SK-N-MC (cell line): ENCODE measurements at regions not wholly inside any gene's neighbourhood (a gene's known extent, or its start where the extent isn't known, plus 50 kb on each side); places are given as distances from the start of the nearest gene placed in this dataset.

Experiments used
- DNase-seq: peaks from one replicate; pipeline ENCODE4 v3.0.0-alpha.2; 2011; ENCODE audit warnings: low read depth, low spot score
- H3K27ac ChIP-seq: fragments of 200-600 bp; sonication (generic); 2 replicates; pipeline ENCODE4 v1.5.1; 2016; ENCODE audit warnings: mixed run types
- H3K36me3 ChIP-seq: fragments of 200-600 bp; sonication (generic); 2 replicates; pipeline ENCODE4 v1.6.1; 2017; ENCODE audit warnings: antibody characterized with exemption, low read length, mixed read lengths; ENCODE audit not compliant: insufficient read depth
- H3K4me3 ChIP-seq: fragments of 200-600 bp; sonication (generic); 2 replicates; pipeline ENCODE4 v1.5.1; 2016
- H3K9ac ChIP-seq: fragments of 200-600 bp; sonication (generic); 2 replicates; pipeline ENCODE4 v1.8.0; 2017; ENCODE audit warnings: mixed run types, mixed read lengths; ENCODE audit not compliant: insufficient read length
- H3K9me3 ChIP-seq: fragments of 200-600 bp; sonication (generic); 2 replicates; pipeline ENCODE4 v1.6.1; 2017; ENCODE audit warnings: low read depth, mild to moderate bottlenecking, antibody characterized with exemption, low read length, moderate library complexity, mixed read lengths
- EZH2 ChIP-seq: fragments of 200-600 bp; sonication (generic); IDR thresholded peaks from one replicate; pipeline ENCODE4 v1.6.1; 2017; ENCODE audit warnings: antibody characterized with exemption
- FOXP2 ChIP-seq: optimal IDR thresholded peaks from 2 replicates; pipeline ENCODE3; 2011; ENCODE audit warnings: mild to moderate bottlenecking, moderate library complexity; ENCODE audit not compliant: insufficient read depth; ENCODE audit errors: extremely low read length, control extremely low read depth
- POLR2AphosphoS5 ChIP-seq: IDR thresholded peaks from 2 replicates; pipeline ENCODE4 v1.6.1; 2012; ENCODE audit warnings: mild to moderate bottlenecking, low read depth, low read length, borderline replicate concordance

DNA sequence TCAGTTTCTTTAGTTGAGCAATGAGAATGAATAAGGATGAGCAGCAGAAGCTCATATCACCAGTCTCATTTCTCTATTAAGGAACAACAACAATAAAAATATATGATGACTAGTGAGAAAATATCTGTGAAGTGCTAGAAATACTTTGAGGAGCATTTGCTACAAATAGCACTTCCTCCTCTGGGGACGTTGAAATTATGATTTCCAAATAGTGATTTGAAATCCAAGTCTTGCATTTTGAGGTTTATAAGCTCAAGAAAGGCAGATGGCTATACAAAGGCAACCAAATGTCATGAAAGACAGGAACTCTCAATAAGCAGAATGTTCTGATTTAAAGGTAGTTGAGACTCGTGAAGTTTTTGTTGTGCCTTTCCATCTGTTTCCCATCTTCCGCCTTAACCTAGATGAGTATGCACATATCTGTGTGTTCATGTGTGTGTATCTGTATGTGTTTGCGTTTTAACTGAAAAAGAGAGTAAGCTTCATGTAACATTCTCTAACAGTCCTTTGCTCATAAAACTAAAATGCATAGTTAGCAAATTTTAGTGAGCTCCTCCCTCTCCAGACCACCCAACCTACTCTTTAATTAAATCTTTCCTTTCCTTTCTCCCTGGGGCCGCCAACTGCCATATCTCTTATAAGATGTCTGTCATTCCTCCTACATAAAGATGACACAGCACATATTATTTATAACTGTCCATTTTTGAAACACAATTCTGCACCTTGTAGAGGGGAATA is 222.6 kb upstream of the RASGEF1B start:
- TF ChIP-seq POLR2AphosphoS5: no peak
- no peak for TF ChIP-seq FOXP2
- TF ChIP-seq EZH2: no peak
- H3K4me3 ChIP-seq: peak overlapping the region; percentile 34
- no peak for DNase-seq
- no peaks in the 10 kb centered on the region for H3K36me3 ChIP-seq
- no peak overlapping the region for H3K9ac ChIP-seq
- H3K9me3 ChIP-seq: no peaks in the 10 kb centered on the region
- H3K27ac ChIP-seq: peak overlapping the region; percentile 53; the same call in 1 of the 2 replicates

DNA sequence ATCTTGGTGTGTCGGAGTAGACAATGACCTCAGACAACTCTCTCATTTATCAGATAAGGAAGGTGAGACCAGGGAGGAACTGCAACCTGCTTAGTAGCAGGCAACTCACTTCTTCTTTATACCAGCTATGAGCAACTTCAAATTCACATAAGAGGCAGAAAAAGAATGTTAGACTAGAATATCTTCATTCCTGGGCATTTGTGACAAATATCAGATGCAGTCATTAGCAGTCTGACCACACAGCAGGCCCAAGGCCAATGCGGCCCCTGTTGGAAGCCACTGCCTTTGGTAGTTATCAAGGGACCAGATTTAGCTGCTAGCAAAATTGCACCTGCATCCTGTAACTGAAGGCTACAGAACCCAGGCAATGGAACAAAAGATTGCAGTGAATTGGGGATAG is 219.2 kb upstream of the RASGEF1B start:
- Histone ChIP-seq H3K27ac (no peak overlapping the region), H3K9me3 (no peaks in the 10 kb centered on the region), H3K9ac (no peak overlapping the region), H3K36me3 (no peaks in the 10 kb centered on the region), H3K4me3 (no peak overlapping the region)
- TF ChIP-seq POLR2AphosphoS5: no peak
- TF ChIP-seq EZH2: no peak
- TF ChIP-seq FOXP2: no peak
- DNase-seq: no peak

DNA sequence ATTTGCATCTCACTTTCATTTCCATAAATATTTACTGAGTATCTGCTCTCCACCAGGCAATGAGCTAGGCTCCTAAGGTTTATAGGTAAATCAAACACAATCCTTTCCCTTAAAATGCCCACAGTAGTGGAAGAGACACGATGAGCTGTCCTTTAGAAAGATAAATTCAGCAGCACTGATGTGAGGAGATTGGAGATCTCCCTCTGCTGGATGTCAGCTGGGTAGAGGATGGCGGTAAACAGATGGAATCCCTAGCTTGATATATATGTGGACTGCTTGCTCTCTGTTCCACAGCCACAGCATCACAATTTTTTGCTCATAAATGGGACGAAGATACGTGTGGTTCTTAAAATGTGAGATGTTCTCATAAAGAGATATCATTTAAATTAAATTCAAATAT is 216.4 kb upstream of the RASGEF1B start:
- Histone ChIP-seq H3K9me3 (no peaks in the 10 kb centered on the region), H3K9ac (no peak overlapping the region), H3K27ac (no peak overlapping the region), H3K36me3 (no peaks in the 10 kb centered on the region), H3K4me3 (no peak overlapping the region)
- TF ChIP-seq POLR2AphosphoS5: no peak
- TF ChIP-seq FOXP2: no peak
- no peak for TF ChIP-seq EZH2
- no peak for DNase-seq

DNA sequence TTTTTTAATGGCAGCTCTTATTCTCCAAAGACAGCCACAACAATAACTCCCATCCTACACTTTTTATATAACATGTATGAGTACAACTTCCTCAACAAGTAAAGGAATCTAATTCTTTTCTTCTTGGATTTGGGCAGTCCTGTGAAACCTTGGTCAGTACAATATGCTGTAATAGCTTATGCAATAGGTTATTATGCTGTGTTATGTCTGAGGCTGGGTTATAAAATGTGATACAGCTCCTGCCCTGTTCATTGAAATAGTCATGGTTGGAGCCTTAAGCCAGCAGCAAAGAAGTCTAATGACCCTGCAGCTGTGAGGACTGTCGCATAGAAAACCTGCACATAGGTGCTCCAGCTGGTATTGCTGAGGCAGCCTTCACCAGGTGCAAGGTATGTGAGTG is 215.8 kb upstream of the RASGEF1B start:
- no peaks in the 10 kb centered on the region for H3K9me3 ChIP-seq
- TF ChIP-seq EZH2 (no peak), POLR2AphosphoS5 (no peak), FOXP2 (no peak)
- no peak overlapping the region for H3K4me3 ChIP-seq
- H3K9ac ChIP-seq: no peak overlapping the region
- no peaks in the 10 kb centered on the region for H3K36me3 ChIP-seq
- no peak for DNase-seq
- no peak overlapping the region for H3K27ac ChIP-seq

DNA sequence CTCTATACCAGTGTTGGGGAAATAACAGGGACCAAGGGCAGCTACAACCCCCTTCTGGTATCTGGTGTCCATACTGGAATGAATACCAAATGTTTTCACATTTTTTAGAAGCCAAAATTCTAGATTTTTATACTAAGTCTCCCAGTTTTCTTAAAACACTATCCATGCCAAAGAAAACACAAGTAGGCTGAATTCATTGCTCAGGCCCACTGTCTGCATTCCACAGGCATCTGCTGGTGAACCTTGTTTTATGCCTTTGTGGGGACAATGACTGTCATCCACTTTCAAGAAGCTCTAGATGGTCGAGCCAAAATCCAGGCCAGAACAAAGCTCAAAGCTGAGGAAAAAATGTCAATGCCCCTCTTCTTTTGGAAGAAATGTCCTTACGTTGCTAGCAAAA is 213.4 kb upstream of the RASGEF1B start:
- TF ChIP-seq FOXP2 (no peak), POLR2AphosphoS5 (no peak), EZH2 (no peak)
- DNase-seq: no peak
- Histone ChIP-seq H3K9ac (no peak overlapping the region), H3K27ac (no peak overlapping the region), H3K9me3 (no peaks in the 10 kb centered on the region), H3K36me3 (no peaks in the 10 kb centered on the region), H3K4me3 (no peak overlapping the region)

DNA sequence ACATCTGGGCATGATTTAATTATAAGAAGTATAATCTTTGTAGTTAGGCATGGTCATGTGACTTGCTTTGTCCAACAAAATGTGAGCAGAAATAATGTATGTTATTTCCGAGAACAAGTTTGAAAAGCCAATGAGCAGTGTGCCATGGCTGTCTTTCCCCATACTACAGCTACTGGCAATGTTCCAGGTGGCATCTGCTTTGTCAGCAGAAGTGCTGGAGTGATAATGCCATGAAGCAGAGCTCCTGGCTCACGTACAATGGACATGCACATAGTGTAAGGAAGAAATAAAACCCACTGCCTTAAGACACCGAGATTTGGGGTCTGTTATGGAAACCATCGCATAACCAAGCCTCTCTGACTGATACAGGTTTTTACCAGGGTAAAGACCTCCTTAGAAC is 212.6 kb upstream of the RASGEF1B start:
- Histone ChIP-seq H3K9ac (no peak overlapping the region), H3K4me3 (no peak overlapping the region), H3K36me3 (no peaks in the 10 kb centered on the region), H3K9me3 (no peaks in the 10 kb centered on the region), H3K27ac (no peak overlapping the region)
- peak; percentile 18 for DNase-seq
- TF ChIP-seq EZH2 (no peak), FOXP2 (no peak)

DNA sequence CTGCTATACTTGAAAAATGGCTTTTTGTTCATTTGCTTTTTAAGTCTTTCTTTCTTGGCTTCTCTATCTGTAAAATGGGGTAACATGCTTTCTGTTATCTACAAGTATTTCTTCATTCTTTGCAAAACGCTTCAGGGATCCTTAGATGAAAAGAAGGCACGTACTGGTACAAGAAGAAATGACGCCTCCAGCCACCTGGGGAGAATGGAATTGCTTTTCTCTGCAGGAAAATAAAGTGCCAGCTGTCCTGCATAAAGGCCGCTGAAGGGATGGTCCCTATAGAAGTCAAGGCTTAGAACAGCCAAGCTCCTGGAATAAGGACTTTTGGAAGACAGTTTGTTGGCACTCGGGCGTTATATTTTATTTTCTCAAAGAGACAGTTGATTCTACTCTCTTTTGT is 210.8 kb upstream of the RASGEF1B start:
- Histone ChIP-seq H3K9me3 (no peaks in the 10 kb centered on the region), H3K36me3 (no peaks in the 10 kb centered on the region), H3K27ac (no peak overlapping the region), H3K4me3 (no peak overlapping the region), H3K9ac (no peak overlapping the region)
- DNase-seq: no peak
- TF ChIP-seq FOXP2: no peak
- no peak for TF ChIP-seq POLR2AphosphoS5
- no peak for TF ChIP-seq EZH2

DNA sequence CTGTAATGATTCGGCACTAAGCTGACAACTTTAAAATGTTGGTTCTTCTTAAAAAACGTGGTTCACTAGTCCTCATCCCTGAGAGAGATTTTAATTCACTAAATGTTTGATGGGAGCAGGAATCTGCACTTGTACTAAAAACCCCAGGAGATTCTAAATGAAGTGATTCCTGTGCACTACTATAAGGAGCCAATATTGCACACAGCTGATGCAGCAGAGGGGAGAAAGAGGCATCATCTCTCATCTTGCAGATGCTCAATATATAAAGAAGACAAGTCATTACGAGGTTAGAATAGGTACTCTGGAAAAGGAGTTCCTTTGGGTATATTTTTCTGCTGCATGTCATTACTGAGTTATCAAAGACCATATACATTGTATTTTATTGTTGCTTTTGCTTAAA is 207.6 kb upstream of the RASGEF1B start:
- no peaks in the 10 kb centered on the region for H3K36me3 ChIP-seq
- TF ChIP-seq FOXP2 (no peak), EZH2 (no peak), POLR2AphosphoS5 (no peak)
- DNase-seq: no peak
- H3K9ac ChIP-seq: no peak overlapping the region
- H3K4me3 ChIP-seq: no peak overlapping the region
- no peak overlapping the region for H3K27ac ChIP-seq
- no peaks in the 10 kb centered on the region for H3K9me3 ChIP-seq

DNA sequence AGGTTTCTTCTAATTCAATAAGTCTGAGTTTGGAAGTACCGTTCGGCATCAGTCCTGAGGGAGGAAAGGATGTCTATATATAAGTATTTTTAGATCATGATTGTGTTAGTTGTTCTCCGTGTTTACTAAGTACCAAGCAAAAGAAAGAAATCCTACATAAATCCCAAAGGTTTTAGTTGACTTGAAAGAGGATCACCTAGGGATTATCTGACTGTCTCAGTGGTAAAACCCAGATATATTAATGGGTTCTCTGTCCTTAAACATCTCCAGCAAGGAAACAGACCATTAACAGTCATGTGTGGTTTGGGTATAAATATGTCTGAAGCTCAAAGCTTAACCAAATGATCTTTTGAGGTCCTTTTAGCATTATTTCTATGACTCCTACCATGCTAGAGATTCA is 207.1 kb upstream of the RASGEF1B start:
- no peak for DNase-seq
- no peak for TF ChIP-seq FOXP2
- TF ChIP-seq POLR2AphosphoS5: no peak
- TF ChIP-seq EZH2: no peak
- Histone ChIP-seq H3K9me3 (no peaks in the 10 kb centered on the region), H3K9ac (no peak overlapping the region), H3K27ac (no peak overlapping the region), H3K36me3 (no peaks in the 10 kb centered on the region), H3K4me3 (no peak overlapping the region)
